Stimulated activated CD4-positive, alpha-beta T cell treated with anti-CD3 and anti-CD28 coated beads, Interleukin-2, amount 100 ng/mL, for 48 hours (primary cell): ENCODE measurements at regions not wholly inside any gene's neighbourhood (a gene's known extent, or its start where the extent isn't known, plus 50 kb on each side); places are given as distances from the start of the nearest gene placed in this dataset.

ENCODE experiments used
- DNase-seq, 2 donors: peaks; one replicate each; pipeline ENCODE4 v3.0.0-alpha.2; 2020

- no peak for DNase-seq
Measured at GRCh38 chr11:10922892-10923291, 65.0 kb upstream of the ZBED5 start.

GRCh38 chr11:10920875-10921274, 63.0 kb upstream of the ZBED5 start:
- no peak for DNase-seq

- no peak for DNase-seq
Measured at GRCh38 chr11:10920205-10920604, 62.4 kb upstream of the ZBED5 start.

GRCh38 chr11:10918698-10919097, 60.8 kb upstream of the ZBED5 start:
- DNase-seq = no peak

- no peak for DNase-seq
Measured at GRCh38 chr11:10918275-10918674, 60.4 kb upstream of the ZBED5 start.

- no peak for DNase-seq
Measured at GRCh38 chr11:10917802-10918201, 59.9 kb upstream of the ZBED5 start.

GRCh38 chr11:10916665-10917064, 58.8 kb upstream of the ZBED5 start:
- DNase-seq = no peak

GRCh38 chr11:10914050-10914449, 56.2 kb upstream of the ZBED5 start:
- no peak for DNase-seq

GRCh38 chr11:10913075-10913474, 55.2 kb upstream of the ZBED5 start:
- no peak for DNase-seq

- DNase-seq = no peak
Measured at GRCh38 chr11:10911907-10912306, 54.1 kb upstream of the ZBED5 start.

- no peak for DNase-seq
Measured at GRCh38 chr11:10909141-10909883, 51.5 kb upstream of the ZBED5 start.

- DNase-seq = no peak
Measured at GRCh38 chr11:10908215-10908951, 50.5 kb upstream of the ZBED5 start.
